ENCODE measurements at regions not wholly inside any gene's neighbourhood (a gene's known extent, or its start where the extent isn't known, plus 50 kb on each side); places are given as distances from the start of the nearest gene placed in this dataset.

DNA sequence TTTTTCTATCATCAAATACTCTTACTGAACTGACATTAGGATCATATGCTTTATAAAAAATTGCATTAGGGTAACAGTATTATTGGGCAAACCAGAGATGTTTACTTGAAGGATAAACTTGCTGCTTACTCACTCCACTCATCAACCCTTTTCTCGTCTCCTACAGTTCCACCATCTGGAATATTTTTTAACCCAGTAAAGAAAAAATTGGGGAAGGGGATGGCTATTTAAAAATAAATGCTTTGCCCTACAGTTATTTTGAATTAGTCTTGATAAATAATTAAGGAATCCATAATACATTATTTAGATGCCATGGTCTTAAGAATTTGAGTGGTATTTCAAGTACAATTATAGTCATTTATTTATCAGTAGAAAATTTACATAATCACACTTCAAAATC, 225.8 kb downstream of the MEF2C start:
- no peaks in the 10 kb centered on the region for H3K4me1 ChIP-seq
- TF ChIP-seq, protein P1, sequence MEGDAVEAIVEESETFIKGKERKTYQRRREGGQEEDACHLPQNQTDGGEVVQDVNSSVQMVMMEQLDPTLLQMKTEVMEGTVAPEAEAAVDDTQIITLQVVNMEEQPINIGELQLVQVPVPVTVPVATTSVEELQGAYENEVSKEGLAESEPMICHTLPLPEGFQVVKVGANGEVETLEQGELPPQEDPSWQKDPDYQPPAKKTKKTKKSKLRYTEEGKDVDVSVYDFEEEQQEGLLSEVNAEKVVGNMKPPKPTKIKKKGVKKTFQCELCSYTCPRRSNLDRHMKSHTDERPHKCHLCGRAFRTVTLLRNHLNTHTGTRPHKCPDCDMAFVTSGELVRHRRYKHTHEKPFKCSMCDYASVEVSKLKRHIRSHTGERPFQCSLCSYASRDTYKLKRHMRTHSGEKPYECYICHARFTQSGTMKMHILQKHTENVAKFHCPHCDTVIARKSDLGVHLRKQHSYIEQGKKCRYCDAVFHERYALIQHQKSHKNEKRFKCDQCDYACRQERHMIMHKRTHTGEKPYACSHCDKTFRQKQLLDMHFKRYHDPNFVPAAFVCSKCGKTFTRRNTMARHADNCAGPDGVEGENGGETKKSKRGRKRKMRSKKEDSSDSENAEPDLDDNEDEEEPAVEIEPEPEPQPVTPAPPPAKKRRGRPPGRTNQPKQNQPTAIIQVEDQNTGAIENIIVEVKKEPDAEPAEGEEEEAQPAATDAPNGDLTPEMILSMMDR (IDR thresholded peaks at IDR 0.05; ENCODE audit: low read depth, low read length): no peak
- peaks cover 26% of the 10 kb centered on the region for H3K27me3 ChIP-seq

DNA sequence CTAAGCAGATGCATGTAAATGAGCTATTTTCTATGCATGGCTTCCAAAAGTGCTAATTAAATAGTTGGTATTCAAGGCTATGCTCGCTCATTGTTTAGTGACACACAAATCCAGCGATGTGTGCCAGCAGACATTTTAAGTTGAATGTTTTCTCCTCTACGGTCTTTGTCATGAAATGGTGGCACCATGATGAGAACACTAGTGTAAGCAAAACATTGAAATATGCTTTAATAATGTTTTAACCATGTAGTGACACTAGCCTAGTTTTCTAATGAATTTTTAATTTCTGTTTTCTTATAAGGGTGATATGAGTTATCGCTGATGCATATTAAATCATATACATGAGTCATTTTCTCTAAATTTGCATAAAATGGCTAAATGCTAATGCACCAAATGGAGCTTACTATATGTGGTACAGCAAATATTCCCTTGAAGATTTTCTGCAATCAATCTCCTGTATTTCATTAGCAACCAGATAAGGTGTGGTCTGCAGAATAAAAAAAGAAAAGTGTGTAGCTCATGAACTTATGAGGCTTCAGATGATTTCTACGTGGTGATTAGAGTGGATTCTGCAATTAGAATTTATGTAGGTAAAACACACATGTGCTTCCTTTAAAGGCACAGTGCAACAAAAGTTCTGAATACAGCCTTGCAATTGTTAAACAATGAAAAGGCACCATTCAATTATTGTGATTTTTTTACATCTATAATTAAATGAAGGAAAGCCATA, 226.6 kb downstream of the MEF2C start:
- Histone ChIP-seq H3K27me3 (peaks cover 23% of the 10 kb centered on the region), H3K36me3 (no peaks in the 10 kb centered on the region), H3K4me1 (no peaks in the 10 kb centered on the region), H3K4me3 (ENCODE audit: low read depth, low read length) (no peak overlapping the region), H3K9me3 (no peaks in the 10 kb centered on the region)
- TF ChIP-seq, protein P1 (IDR thresholded peaks at IDR 0.05; ENCODE audit: low read depth, low read length): no peak
- DNase-seq: no peak

More for the DNA sequence above, 225.8 kb downstream of the MEF2C start:
- DNase-seq: no peak
- Histone ChIP-seq H3K4me3 (ENCODE audit: low read depth, low read length) (no peak overlapping the region), H3K36me3 (no peaks in the 10 kb centered on the region), H3K9me3 (no peaks in the 10 kb centered on the region)

DNA sequence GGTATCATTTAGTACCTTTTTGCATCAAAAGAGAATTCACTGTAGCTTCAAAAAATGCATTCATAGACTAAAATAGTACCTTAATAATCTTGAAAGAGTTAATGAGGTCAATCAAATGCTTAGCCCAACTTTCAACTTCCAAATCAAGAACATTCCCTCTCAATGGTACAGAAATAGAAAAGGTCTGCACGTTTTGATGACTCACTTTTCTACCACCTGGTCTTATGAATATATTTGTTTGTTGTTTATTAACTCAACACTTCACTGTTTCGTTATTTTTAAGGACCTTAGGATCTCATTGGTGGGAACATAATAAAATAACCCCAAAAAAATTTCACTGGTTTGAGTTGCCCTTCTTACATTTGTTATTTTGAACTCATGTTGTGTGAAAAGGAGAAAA, 229.5 kb downstream of the MEF2C start:
- Histone ChIP-seq H3K27me3 (peaks cover 14% of the 10 kb centered on the region), H3K4me1 (no peaks in the 10 kb centered on the region), H3K36me3 (no peaks in the 10 kb centered on the region), H3K4me3 (ENCODE audit: low read depth, low read length) (no peak overlapping the region), H3K9me3 (no peaks in the 10 kb centered on the region)
- TF ChIP-seq, protein P1 (IDR thresholded peaks at IDR 0.05; ENCODE audit: low read depth, low read length): no peak
- DNase-seq: no peak

DNA sequence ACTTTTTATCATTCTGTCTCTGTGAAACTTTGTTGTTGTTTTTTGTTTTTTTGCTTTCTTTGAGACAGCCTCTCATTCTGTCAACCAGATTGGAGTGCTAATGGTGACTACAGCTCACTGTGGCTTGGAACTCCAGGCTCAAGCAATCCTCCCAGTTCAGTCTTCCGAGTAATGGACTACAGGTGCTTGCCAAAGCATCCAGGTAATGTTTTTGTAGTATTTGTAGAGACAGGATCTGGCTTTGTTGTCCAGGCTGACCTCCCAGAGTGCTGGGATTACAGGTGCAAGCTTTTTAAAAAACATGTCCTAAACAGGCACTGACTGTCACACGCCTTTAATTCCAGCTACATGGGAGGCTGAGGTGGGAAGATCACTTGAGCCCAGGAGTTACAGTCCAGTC, 235.1 kb downstream of the MEF2C start:
- Histone ChIP-seq H3K4me1 (no peaks in the 10 kb centered on the region), H3K4me3 (ENCODE audit: low read depth, low read length) (no peak overlapping the region), H3K9me3 (no peaks in the 10 kb centered on the region), H3K27me3 (no peaks in the 10 kb centered on the region; the same call in 1 of the 2 replicates), H3K36me3 (no peaks in the 10 kb centered on the region)
- TF ChIP-seq, protein P1 (IDR thresholded peaks at IDR 0.05; ENCODE audit: low read depth, low read length): no peak
- no peak for DNase-seq

DNA sequence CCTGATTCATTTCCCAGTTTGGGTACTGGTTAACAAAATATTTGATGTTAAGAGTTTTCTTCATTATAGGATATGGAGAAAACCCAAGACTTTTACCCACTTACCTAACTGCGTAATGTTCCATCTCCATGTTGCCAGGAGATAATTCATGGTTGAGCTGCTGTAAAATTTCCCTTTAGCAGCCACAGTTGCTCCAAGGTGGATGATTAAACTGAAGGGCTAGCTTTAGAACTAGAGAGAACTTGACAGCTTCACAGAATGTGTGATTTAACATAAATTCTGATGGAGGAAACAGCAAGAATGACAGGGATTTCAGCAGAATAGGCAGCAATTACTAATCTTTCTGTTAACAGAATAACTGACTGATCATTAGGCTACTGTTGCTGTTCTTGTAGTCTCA, 236.1 kb downstream of the MEF2C start:
- no peak for DNase-seq
- Histone ChIP-seq H3K9me3 (no peaks in the 10 kb centered on the region), H3K4me3 (ENCODE audit: low read depth, low read length) (no peak overlapping the region), H3K27me3 (no peaks in the 10 kb centered on the region), H3K36me3 (no peaks in the 10 kb centered on the region), H3K4me1 (no peaks in the 10 kb centered on the region)
- TF ChIP-seq, protein P1 (IDR thresholded peaks at IDR 0.05; ENCODE audit: low read depth, low read length): no peak

DNA sequence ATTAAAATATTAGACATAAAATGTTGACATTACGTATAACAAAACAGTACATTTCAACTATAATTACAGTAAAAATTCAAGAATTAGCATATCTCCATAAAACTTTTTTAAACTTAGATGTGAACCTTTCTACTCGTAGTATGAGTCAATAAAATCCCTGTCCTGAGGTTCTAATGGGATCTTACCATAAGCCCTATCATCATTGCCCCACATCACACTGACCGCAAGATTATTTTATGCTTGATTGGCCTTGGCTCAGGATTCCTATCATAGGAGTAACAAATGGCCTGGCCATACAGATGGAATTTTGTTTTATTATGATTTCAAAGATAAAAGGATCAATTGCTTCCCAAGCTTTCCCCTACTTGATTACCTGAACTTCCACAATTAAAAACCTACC, 238.3 kb downstream of the MEF2C start:
- Histone ChIP-seq H3K4me1 (no peaks in the 10 kb centered on the region), H3K4me3 (ENCODE audit: low read depth, low read length) (no peak overlapping the region), H3K27me3 (no peaks in the 10 kb centered on the region), H3K36me3 (no peaks in the 10 kb centered on the region), H3K9me3 (no peaks in the 10 kb centered on the region)
- TF ChIP-seq, protein P1 (IDR thresholded peaks at IDR 0.05; ENCODE audit: low read depth, low read length): no peak
- no peak for DNase-seq
